COLO668 (cell line): ENCODE measurements at regions not wholly inside any gene's neighbourhood (a gene's known extent, or its start where the extent isn't known, plus 50 kb on each side); places are given as distances from the start of the nearest gene placed in this dataset.

Source experiments
- DNase-seq: peaks from one replicate; lab custom pipeline; 2025; ENCODE audit not compliant: unreplicated experiment; lab: John Stamatoyannopoulos, UW

DNA sequence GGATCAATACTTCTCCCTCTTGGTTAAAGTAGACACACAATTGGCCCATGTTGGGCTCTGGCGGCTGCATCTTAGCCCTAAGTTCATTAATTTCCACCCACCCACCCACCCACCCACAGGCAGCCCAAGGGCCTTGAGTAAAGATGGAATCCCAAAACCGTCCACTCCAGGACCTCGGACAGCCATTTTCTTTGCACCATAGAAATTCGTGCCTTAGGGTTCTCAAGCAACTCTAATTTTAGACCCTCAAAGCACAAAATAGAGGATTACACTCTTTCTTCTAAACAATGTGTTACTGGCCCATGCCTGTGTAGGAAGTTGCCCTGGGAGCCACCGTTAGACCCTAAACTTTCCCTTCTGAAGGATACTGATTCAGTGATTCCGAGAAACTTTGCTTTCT lies 568.5 kb downstream of the IRX1 start:
- DNase-seq = no peak

DNA sequence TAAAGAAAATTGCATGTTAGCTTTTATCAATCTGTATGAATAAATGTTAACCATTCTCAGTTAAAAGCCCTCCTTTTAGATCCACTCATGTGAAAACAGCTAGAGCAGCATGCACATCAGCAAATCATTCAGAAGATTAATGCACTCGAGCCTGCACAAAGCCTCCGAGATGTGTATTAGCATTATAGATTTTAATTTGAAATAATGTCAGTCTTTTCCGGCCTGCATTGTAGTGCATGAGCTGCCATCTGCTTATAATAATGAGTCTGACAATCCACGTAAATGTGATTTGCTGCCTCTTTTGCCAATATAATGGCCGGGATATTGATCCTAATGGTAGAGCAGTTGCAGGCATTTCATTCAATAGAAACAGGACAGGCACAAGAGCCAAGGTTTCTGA lies 585.1 kb downstream of the IRX1 start:
- DNase-seq = no peak

DNA sequence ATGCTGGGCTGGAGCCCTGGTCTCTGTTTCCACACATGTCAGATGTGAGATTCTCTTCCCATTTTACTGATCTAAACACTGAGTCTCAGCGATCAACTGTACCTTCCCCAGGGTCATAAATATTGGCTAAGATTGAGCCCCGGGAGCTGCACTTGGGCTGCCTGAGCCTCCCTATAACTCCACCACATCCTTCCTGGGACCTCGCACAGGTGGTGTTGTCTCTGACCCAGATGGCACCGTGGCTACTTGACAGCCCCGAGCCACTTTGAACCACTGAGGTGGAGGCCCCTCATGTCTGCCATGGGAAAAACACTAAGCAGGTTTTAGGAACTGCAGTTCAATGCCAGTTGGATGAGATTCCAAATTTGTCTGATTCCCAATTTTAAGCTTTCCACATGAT lies 586.5 kb downstream of the IRX1 start:
- no peak for DNase-seq

DNA sequence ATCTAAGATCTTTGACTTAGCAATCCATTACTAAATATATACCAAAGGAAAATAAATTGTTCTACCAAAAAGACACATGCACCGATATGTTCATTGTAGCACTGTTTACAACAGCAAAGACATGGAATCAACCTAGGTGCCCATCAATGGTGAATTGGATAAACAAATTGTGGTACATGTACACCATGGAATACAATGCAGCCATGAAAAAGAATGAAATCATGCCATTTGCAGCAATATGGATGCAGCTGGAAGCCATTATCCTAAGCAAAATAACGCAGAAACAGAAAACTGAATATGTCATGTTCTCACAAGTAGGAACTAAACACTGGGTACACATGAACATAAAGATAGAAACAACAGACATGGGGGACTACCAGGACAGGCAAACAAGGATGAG lies 589.5 kb downstream of the IRX1 start:
- DNase-seq = no peak

DNA sequence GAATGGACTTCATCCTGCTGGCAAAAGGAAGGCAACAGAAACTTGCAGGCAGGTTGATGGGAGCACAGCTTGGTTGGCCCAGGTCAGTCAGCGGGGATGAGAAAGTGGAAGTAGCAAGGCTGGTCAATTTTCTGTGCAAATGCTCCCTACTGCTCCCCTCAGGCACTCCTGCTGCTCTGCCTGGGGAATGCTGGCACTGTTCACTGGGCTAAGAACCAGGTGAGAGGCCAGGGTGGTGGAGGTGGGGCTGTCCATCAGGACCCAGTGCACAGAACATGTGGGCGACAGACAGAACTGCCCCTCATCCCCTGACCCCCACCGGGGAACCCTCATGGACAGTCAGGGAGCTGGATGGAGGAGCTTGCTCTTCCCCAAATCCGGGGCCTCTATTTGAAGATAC lies 593.1 kb downstream of the IRX1 start:
- DNase-seq = no peak

DNA sequence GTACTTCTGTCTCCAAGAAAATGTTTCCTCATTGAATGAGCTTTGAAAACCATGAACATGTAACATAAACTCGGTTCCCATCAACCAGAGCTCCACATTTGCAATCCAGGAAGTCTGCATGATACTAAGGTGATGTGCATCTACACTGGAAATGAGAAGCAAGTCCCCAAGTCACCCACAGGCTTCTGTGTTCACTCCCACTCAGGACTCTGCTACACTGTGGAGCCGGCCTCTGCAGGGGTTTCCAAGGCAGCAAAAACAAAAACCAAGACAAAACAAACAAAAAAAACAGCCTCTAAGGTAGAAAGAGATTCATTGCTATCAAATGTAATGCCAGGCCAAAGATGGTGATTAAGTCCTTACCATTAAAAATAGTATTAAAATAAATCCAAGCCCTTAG lies 593.7 kb downstream of the IRX1 start:
- DNase-seq = peak; percentile 13

DNA sequence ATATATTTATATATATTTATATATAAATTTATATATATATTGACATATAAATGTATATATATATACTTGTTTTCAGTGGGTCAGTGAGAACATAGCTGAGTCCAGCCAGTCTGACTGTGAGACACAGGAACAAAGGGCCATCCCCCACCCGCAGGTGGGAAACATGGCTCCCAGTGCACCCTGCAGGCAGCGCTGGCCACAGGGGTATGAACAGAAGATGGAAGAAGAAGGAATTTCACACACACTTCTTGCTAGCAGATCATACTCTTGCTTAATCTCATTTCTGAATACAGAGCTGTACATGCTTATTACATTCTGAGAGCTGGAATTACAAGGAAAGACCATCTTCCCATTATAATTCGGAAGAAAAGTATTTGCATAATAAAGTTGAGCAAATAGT lies 595.4 kb downstream of the IRX1 start:
- DNase-seq = peak; percentile 20

DNA sequence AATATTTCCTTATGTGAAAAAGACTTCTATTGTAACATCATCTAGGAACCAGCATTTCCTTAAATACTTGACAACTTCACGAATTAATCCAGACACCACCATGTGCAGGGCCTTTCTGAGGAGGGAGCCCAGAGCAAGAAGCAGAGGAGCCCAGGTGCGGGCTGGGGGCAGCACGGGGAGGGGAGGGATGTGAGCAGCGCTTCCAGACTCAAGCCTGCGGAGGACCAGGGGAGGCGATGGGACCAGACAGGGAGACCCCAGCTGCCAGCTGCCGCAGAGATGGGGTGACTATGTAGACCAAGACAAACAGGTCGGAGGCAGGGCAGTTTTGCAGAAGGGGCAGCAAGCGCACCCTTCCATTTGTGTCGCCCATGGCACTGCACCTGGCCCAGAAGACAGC lies 596.1 kb downstream of the IRX1 start:
- no peak for DNase-seq

DNA sequence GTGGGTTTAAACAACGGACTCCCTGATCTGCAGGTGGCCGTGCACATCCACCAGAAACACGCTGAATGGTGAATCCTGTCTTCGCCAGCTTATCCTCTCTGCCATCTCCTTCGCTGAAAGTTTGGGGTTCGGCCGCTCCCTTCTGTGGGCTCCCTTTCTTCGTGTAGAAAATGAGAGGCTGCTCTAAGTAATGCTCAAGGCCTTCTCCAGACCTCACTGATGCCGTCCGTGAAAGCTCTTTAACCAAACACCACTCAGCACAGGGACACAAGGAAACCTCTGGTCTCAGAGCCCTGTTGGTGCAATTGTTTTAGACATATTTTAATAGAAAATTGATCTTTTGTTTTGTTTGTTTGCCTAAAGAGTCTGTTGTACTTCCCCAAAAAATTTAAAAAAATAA lies 596.5 kb downstream of the IRX1 start:
- DNase-seq = no peak

DNA sequence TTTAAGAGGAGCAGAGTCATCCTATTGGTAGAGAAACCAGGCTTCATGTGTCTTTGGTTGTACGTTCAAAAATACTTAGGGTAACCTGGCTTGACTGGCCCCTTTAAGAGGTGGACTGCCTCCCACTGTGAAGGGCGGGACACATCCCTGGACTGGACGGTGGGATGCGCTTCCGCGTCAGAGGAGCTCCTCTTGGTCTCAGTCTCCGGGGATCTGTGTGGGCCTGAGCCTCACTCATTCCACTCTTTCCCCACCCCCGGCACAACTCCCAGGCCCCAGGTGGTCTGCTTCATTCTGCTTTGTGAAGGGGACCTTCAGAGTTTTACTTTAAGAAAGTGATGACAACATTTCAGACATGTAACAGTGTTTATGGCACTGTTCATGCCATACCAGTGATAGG lies 601.1 kb downstream of the IRX1 start:
- DNase-seq = no peak

DNA sequence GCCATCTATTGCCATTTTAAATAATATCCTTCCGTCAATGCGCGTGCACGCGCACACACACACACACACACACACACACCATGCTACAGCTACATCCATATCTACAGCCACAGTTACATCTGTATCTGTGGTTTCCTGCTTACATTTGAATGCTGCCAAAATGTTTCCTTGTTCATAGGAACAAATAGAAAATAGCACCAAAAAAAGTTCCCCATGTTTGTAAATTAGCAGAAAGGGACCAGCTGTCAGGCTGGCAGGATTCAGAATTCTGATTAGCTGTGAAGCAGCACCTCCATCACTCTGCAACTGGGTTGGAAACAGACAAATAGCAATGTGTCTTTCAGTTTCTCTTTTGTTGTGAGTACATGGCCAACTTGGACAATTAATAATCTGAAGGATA lies 601.5 kb downstream of the IRX1 start:
- DNase-seq = no peak

DNA sequence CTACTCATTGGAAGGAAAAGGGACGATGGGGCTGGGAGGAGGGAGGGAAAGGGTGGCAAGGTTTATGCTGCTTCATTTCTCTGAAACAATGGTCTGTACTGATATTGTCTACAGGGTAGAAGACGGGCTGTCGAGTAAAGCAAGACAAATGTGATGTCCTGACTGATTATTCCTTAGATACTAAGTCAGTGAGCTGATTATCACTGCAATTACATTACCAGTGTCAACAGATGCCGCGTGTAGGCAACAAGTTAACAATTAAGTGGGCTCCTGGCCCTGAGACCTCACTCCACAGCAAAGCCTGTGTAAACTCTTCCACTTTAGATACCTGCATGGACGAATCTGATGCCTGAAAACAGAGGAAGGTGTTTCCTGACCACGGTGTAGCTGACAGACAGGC lies 602.8 kb downstream of the IRX1 start:
- DNase-seq = no peak

DNA sequence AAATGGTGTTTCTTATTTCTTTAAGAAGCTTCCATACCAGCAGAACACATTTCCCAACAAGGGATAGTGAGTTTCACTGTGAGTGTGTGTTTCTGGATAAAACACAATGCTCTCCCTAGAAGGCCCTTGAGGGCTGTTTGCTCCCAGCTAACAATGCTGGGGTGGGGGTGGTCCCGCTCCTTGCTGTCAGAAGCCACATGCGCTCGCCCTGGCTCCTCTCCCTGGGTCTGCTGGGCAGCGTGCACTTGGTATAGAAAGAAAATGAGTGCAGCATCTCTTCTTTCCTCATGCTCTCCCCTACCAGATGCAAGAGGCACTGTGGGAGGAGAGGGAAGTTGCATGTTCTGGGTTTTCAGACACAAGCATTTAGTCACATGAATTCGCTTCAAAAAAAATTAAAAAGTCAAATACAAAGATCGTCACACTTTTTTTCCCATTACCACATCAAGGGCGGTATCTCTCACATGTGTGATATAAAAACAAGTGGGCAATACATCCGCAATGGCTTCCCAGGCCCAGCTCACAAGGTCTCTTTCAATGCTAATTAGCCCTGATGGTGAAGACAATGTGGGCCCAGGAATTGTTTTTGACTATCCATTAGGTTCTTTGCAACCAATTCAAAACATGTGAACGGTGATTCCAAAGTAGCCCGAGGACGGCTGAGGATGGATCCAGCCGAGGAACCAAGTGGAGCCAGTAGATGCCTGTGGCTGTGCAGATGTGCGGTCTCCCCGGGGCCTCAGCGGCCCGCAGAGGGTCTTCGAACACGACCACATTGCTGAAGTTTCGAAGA lies 603.6 kb downstream of the IRX1 start:
- no peak for DNase-seq

DNA sequence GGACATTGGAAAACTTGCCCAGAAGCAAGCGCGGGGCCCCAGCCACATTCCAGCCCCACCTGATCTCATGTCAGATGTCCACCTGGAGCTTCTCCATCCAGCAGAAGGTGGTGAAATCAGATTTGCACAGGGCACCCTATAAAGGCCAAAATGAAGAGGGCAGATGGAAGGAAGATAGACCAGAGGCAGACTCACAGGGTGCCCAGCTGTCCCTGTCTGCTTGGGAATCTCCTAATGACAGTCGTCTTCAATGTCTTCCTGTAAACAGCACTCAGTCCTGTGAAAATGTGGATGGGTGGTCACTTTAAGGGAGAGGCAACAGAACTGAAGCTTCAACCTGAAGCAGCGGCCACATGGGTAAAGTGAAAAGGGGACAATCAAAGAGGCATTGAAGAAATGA lies 607.5 kb downstream of the IRX1 start:
- no peak for DNase-seq

DNA sequence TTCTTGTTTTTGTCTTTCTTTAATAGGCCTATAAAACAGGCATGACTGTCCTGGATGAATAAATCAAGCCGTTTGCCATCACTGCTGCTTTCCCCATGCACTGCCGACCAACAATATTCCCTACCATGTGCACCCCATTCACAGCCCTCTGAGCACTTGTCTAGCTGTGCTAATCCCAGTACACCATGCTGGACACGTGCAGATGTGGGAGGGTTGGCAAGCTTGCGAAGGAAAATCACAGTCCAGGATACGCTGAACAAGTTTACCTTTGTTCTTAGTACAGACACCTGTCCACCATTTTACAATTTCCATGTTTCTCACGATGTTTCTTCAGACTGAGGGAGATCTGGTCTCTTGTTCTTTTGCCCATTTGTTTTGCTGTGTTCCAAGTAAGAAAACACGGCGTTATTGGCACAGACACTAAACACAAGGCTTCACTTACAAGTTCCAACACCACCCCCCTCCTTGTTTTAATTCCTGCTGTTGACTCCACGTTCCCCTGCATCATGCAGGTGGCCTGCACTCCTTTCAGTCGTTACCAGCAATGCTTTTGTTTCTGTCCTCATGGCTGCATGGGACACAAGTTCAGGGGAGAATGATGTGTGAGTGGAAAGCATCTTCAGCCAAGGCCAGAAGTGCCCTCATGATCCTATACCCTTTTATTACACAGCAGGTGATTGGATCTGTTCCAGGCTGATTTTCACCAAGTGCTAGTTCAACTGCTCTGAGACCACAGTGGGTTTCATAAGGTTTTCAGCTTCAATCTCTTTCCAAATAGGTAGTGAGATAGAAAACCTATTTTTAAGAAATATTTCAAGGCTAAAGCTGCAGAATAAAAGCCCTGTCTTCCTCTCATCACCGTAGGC lies 608.9 kb downstream of the IRX1 start:
- no peak for DNase-seq

DNA sequence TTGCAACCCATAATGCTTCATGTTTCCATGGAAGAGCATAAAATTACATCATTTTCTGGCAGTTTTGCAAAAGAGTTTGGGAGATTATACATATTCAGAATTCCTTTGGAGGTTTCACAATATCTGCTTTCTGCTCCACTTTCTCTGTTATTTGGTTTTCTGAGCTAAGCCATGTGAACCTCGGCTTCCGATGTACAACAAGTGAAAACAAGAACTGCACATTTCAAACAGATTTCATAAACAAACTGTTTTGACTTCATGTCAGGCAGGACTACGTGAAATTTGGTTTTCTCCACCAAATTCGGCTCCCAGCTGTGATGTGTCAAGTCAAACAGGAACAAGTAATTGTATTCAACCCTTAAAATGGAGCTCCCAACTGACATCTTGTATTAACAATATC lies 609.8 kb downstream of the IRX1 start:
- DNase-seq = no peak

DNA sequence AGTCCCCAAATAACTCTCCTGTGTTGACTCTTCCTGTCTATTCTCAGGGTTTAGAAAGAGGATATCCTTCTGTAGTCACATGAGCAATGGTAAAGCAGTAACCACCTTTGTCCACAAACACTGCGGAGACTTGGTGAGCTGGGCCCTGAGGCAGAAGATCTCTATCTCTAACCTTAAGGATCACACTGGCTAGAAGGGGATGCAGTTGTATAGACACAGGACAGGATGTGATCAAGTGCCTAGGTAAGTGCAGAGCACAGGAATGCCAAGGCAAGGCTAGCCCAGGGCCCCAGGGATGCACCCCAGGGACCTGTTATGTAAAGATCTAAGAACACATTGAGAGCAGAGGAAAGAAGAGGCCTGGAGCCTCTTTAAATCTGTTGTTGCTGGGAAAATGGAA lies 610.5 kb downstream of the IRX1 start:
- DNase-seq = no peak

DNA sequence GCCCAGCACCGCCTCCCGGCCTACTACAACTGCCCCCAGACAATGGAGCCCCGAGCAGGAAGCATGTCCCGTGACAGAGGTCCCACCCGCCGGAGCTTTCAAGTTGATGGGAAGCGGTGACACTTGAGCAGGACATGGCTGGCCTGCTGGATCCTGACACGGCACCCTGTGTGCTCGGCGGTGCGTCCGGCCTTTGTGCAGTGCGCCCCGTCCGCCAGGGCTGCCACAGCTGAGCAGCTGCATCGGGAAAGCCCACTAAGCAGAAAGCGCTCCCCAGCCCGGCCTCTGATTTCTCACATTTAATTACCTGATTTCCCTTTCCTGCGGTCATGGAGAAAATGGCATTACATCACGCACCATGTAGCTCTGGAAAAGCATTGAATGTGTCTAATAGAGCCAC lies 611.9 kb downstream of the IRX1 start:
- no peak for DNase-seq

DNA sequence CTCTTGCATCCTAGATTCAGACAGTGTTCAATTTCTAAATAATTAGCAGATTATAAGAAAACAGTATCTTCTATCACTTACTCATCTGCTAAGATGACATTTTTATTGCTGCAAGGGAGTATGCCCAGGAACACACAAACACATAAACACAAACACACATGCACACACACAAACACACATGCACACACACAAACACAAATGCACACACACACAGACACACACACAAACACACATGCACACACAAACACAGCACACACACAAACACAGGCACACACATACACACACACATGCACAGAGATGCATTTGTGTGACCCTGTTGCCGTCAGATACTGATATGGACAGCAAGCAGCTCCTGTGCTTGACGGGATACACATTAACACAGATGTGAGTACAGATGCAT lies 612.9 kb downstream of the IRX1 start:
- DNase-seq = no peak

DNA sequence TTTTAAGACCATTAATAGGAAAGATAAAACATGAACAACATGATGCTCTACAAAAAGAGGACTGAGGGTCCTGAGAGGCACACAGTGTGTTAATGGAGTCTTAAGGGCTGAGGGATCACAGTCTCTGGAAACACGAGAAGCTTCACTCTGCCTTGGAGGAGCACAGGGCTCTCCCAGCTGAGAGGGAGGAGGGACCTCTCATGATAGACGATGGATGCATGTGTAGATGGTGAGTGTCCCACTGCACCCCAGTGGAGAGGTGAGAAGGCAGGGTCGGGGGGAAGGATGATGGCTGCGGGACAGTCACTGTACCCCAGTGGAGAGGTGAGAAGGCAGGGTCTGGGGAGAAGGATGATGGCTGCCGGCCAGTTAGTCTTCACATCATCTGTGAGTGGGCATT lies 613.4 kb downstream of the IRX1 start:
- no peak for DNase-seq

DNA sequence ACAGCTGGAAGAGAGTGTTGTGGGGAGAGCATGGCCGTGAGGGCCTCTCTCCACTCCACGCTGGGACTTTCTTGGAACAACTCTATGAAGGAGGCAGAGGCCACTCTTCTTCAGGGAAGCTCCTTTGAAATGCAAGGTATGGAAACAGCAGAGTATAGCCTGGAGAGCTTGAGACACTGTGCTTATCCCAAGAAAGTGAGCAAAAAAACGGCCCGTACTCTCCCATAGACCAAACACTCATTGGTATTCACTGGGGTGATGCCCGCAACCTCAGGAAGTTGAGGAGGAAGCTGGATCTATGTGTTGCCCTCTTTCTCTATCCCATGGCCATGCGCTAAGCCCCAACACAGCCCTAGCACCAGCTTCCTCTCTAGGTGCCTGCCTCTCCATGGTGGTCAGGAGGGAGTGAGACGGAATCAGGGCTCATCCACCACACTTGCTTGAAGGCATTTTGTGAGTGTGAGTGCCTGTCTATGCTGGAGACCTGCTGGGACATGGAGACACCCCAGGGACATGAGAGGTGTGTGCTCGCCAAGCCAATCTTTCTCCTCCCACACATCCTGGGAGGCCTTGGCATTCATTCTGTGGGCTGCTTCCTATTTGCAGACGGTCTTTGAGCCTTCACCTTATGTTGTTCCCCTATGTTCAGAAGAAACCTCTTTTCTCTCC lies 616.6 kb downstream of the IRX1 start:
- DNase-seq = no peak
